ENCODE measurements at regions not wholly inside any gene's neighbourhood (a gene's known extent, or its start where the extent isn't known, plus 50 kb on each side); places are given as distances from the start of the nearest gene placed in this dataset.

DNA sequence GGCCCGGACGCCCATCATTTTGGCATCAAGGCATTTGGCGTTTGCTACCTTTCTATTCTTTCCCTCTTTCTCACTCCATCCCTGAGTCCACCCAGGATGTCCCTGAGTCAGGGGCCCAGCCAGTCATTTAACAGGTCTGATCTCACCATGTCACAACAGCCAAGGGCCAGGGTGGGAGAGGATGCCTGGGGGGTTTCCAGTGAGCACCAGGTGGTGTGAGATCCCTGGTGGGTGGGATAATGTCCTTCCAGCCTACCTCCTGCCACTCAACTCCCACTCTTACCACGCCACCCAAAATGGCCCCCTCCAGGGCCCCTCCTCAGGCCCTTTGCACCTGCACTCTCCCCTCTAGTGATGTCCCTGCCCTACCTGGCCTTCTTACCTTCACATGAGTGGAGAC lies 310.8 kb downstream of the BCL11B start:
- no peaks in the 10 kb centered on the region for H4K20me1 ChIP-seq (ENCODE audit: insufficient read depth)
- DNase-seq: no peak
- H3K79me2 ChIP-seq (ENCODE audit: insufficient read depth): no peaks in the 10 kb centered on the region
- no peaks in the 10 kb centered on the region for H3K27me3 ChIP-seq (replicated peaks; ENCODE audit: insufficient read depth)
- no peaks in the 10 kb centered on the region for H3K9me2 ChIP-seq (ENCODE audit: insufficient read depth)
- in situ Hi-C loops (cut with MboI): no loop called here
- H3K4me3 ChIP-seq: no peak overlapping the region
- no peak overlapping the region for H3K9ac ChIP-seq
- H3K27ac ChIP-seq: no peak overlapping the region
- 59 to 67% methylated on average over 4 of the region's 4 CpGs for WGBS, 2 experiments (ENCODE audit: low coverage in 1 of 2, low lambda C conversion rate in 2 of 2, missing lambda C conversion rate in 2 of 2)
- no peak overlapping the region for H2AFZ ChIP-seq
- no peak for TF ChIP-seq EZH2phosphoT487 (IDR thresholded peaks at IDR 0.05; ENCODE audit: insufficient read depth, low read depth)
- TF ChIP-seq EZH2 (IDR thresholded peaks at IDR 0.05; ENCODE audit: insufficient read depth, poor library complexity, severe bottlenecking): no peak
- H3K4me1 ChIP-seq (ENCODE audit: insufficient read depth): peaks cover 3% of the 10 kb centered on the region; the same call in 1 of the 2 replicates
- no peak overlapping the region for H3K4me2 ChIP-seq (ENCODE audit: unreplicated experiment)
- H3K9me3 ChIP-seq (ENCODE audit: low read depth): no peaks in the 10 kb centered on the region
- no peaks in the 10 kb centered on the region for H3F3A ChIP-seq (ENCODE audit: insufficient read depth)
- H3K36me3 ChIP-seq (ENCODE audit: low read depth): no peaks in the 10 kb centered on the region

DNA sequence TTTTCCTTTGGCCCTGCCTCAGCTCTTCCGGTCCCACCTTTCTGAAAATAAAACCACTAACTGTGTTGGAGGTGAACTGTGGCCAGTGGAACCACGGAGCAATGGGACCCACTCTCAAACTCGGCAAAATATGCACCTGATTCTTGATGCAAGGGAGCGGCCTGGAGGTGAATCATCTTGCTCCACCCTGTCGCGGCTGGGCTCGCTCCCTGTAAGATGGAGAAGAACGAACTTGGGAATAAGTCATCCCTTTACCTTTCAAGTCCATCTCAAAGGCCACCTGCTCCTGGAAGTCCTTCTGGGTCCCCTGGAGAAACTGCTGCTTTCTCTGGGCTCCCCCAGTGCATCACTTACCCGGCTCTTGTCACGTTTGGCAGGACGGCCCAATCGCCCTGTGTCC lies 309.9 kb downstream of the BCL11B start:
- Histone ChIP-seq H2AFZ (no peak overlapping the region), H3F3A (ENCODE audit: insufficient read depth) (no peaks in the 10 kb centered on the region), H3K9me2 (ENCODE audit: insufficient read depth) (no peaks in the 10 kb centered on the region), H3K4me2 (ENCODE audit: unreplicated experiment) (no peak overlapping the region), H4K20me1 (ENCODE audit: insufficient read depth) (no peaks in the 10 kb centered on the region), H3K79me2 (ENCODE audit: insufficient read depth) (no peaks in the 10 kb centered on the region), H3K27ac (no peak overlapping the region), H3K27me3 (replicated peaks; ENCODE audit: insufficient read depth) (no peaks in the 10 kb centered on the region), H3K9me3 (ENCODE audit: low read depth) (no peaks in the 10 kb centered on the region), H3K4me3 (no peak overlapping the region), H3K9ac (no peak overlapping the region), H3K4me1 (ENCODE audit: insufficient read depth) (peaks cover 3% of the 10 kb centered on the region; the same call in 1 of the 2 replicates), H3K36me3 (ENCODE audit: low read depth) (no peaks in the 10 kb centered on the region)
- TF ChIP-seq EZH2 (IDR thresholded peaks at IDR 0.05; ENCODE audit: insufficient read depth, poor library complexity, severe bottlenecking) (no peak), EZH2phosphoT487 (IDR thresholded peaks at IDR 0.05; ENCODE audit: insufficient read depth, low read depth) (no peak)
- in situ Hi-C loops (cut with MboI): no loop called here
- WGBS, 2 experiments (ENCODE audit: low coverage in 1 of 2, low lambda C conversion rate in 2 of 2, missing lambda C conversion rate in 2 of 2): 74 to 79% methylated on average over 12 of the region's 12 CpGs
- no peak for DNase-seq

DNA sequence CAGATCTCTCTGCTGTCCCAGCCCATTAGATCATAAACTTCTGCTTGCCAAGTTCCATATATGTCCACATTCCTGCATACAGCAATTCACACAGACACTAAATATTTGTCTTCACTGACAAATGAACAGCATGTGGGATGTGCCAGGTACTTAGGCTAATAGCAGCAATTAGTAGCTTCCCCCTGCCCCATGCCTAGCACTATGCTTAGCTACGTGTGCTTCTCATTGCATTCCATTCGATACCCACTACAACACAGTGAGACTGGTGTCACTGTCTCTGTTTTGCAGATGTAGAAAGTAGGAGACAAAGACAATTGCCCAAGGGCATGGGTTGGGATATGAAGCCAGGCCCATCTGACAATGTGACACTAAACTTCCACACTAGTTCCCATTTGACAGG lies 308.4 kb downstream of the BCL11B start:
- WGBS, 2 experiments (ENCODE audit: low coverage in 1 of 2, low lambda C conversion rate in 2 of 2, missing lambda C conversion rate in 2 of 2): 84% methylated on average over 2 of the region's 2 CpGs
- DNase-seq: no peak
- Histone ChIP-seq H3K79me2 (ENCODE audit: insufficient read depth) (no peaks in the 10 kb centered on the region), H3K4me2 (ENCODE audit: unreplicated experiment) (no peak overlapping the region), H3K27me3 (replicated peaks; ENCODE audit: insufficient read depth) (no peaks in the 10 kb centered on the region), H3F3A (ENCODE audit: insufficient read depth) (no peaks in the 10 kb centered on the region), H3K9me2 (ENCODE audit: insufficient read depth) (no peaks in the 10 kb centered on the region), H3K4me1 (ENCODE audit: insufficient read depth) (no peaks in the 10 kb centered on the region), H3K27ac (no peak overlapping the region), H2AFZ (no peak overlapping the region), H3K9ac (no peak overlapping the region), H3K4me3 (no peak overlapping the region), H3K36me3 (ENCODE audit: low read depth) (no peaks in the 10 kb centered on the region), H3K9me3 (ENCODE audit: low read depth) (no peaks in the 10 kb centered on the region), H4K20me1 (ENCODE audit: insufficient read depth) (no peaks in the 10 kb centered on the region)
- TF ChIP-seq EZH2 (IDR thresholded peaks at IDR 0.05; ENCODE audit: insufficient read depth, poor library complexity, severe bottlenecking): no peak
- no peak for TF ChIP-seq EZH2phosphoT487 (IDR thresholded peaks at IDR 0.05; ENCODE audit: insufficient read depth, low read depth)
- in situ Hi-C loops (cut with MboI): no loop called here

- Histone ChIP-seq H3K4me2 (ENCODE audit: unreplicated experiment) (no peak overlapping the region), H4K20me1 (ENCODE audit: insufficient read depth) (no peaks in the 10 kb centered on the region), H3K4me1 (ENCODE audit: insufficient read depth) (no peaks in the 10 kb centered on the region), H2AFZ (no peak overlapping the region), H3K79me2 (ENCODE audit: insufficient read depth) (no peaks in the 10 kb centered on the region), H3K27ac (no peak overlapping the region), H3K9me2 (ENCODE audit: insufficient read depth) (no peaks in the 10 kb centered on the region), H3F3A (ENCODE audit: insufficient read depth) (no peaks in the 10 kb centered on the region), H3K36me3 (ENCODE audit: low read depth) (no peaks in the 10 kb centered on the region), H3K4me3 (no peak overlapping the region), H3K27me3 (replicated peaks; ENCODE audit: insufficient read depth) (no peaks in the 10 kb centered on the region), H3K9ac (no peak overlapping the region), H3K9me3 (ENCODE audit: low read depth) (no peaks in the 10 kb centered on the region)
- WGBS, 2 experiments (ENCODE audit: low coverage in 1 of 2, low lambda C conversion rate in 2 of 2, missing lambda C conversion rate in 2 of 2): 32 to 46% methylated on average over 7 of the region's 7 CpGs
- in situ Hi-C loops (cut with MboI): no loop called here
- no peak for DNase-seq
- TF ChIP-seq EZH2 (IDR thresholded peaks at IDR 0.05; ENCODE audit: insufficient read depth, poor library complexity, severe bottlenecking): no peak
- TF ChIP-seq EZH2phosphoT487 (IDR thresholded peaks at IDR 0.05; ENCODE audit: insufficient read depth, low read depth): no peak
These were observed 307.8 kb downstream of the BCL11B start for GRCh38 chr14:98964171-98964570.

- H3K9ac ChIP-seq: no peak overlapping the region
- no peaks in the 10 kb centered on the region for H3K79me2 ChIP-seq (ENCODE audit: insufficient read depth)
- H2AFZ ChIP-seq: no peak overlapping the region
- H3K4me2 ChIP-seq (ENCODE audit: unreplicated experiment): no peak overlapping the region
- H3K27me3 ChIP-seq (replicated peaks; ENCODE audit: insufficient read depth): no peaks in the 10 kb centered on the region
- no peak for TF ChIP-seq EZH2 (IDR thresholded peaks at IDR 0.05; ENCODE audit: insufficient read depth, poor library complexity, severe bottlenecking)
- no peak for TF ChIP-seq EZH2phosphoT487 (IDR thresholded peaks at IDR 0.05; ENCODE audit: insufficient read depth, low read depth)
- H3K4me3 ChIP-seq: no peak overlapping the region
- WGBS, 2 experiments (ENCODE audit: low coverage in 1 of 2, low lambda C conversion rate in 2 of 2, missing lambda C conversion rate in 2 of 2): 47 to 60% methylated on average over 5 of the region's 5 CpGs
- no peaks in the 10 kb centered on the region for H3K4me1 ChIP-seq (ENCODE audit: insufficient read depth)
- in situ Hi-C loops (cut with MboI): no loop called here
- H3F3A ChIP-seq (ENCODE audit: insufficient read depth): no peaks in the 10 kb centered on the region
- no peaks in the 10 kb centered on the region for H4K20me1 ChIP-seq (ENCODE audit: insufficient read depth)
- DNase-seq: no peak
- H3K9me2 ChIP-seq (ENCODE audit: insufficient read depth): no peaks in the 10 kb centered on the region
- no peaks in the 10 kb centered on the region for H3K36me3 ChIP-seq (ENCODE audit: low read depth)
- H3K9me3 ChIP-seq (ENCODE audit: low read depth): no peaks in the 10 kb centered on the region
- no peak overlapping the region for H3K27ac ChIP-seq
These were observed 306.9 kb downstream of the BCL11B start for GRCh38 chr14:98965076-98965475.

All from GM23248 (cell line).